ENCODE measurements at regions not wholly inside any gene's neighbourhood (a gene's known extent, or its start where the extent isn't known, plus 50 kb on each side); places are given as distances from the start of the nearest gene placed in this dataset.

DNA sequence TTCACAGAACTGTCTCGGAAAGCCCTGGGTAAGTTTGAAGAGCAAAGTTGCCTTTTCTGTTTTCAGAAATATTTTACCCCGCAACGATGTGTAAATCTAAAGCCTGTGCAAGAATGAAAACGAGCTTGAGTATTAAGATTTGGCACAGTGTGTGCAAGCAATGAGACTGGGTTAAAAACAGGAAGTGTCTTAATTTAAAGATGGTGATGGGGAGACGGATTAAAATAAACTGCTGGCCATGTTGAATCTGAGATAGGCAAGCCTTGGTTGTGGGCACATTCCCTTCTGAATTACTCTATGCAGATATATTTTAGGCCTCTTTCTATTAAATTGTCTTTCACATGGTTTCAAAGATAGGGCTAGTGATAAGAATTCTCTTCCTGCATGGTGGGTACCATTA, 294.2 kb upstream of the DMRT1 start:
- Histone ChIP-seq H3K9ac (ENCODE audit: low read depth in 1 of 2, low read length in 2 of 2) (no peak overlapping the region), H3K27me3 (ENCODE audit: control insufficient read depth in 1 of 2, insufficient read depth in 2 of 2, low read length in 2 of 2) (no peaks in the 10 kb centered on the region), H3K27ac (ENCODE audit: low read depth, low read length) (no peak overlapping the region), H3K4me3 (ENCODE audit: low read depth in 1 of 2, low read length in 2 of 2) (no peak overlapping the region), H3K36me3 (ENCODE audit: control insufficient read depth in 1 of 2, insufficient read depth in 2 of 2, low read length in 2 of 2) (peaks cover 0 to 3% of the 10 kb centered on the region in 2 donors), H3K4me1 (ENCODE audit: control insufficient read depth in 1 of 2, insufficient read depth in 2 of 2, low read length in 2 of 2) (peaks cover 23 to 38% of the 10 kb centered on the region in 2 donors), H3K9me3 (ENCODE audit: control insufficient read depth in 1 of 2, low read length in 2 of 2) (no peaks in the 10 kb centered on the region)

DNA sequence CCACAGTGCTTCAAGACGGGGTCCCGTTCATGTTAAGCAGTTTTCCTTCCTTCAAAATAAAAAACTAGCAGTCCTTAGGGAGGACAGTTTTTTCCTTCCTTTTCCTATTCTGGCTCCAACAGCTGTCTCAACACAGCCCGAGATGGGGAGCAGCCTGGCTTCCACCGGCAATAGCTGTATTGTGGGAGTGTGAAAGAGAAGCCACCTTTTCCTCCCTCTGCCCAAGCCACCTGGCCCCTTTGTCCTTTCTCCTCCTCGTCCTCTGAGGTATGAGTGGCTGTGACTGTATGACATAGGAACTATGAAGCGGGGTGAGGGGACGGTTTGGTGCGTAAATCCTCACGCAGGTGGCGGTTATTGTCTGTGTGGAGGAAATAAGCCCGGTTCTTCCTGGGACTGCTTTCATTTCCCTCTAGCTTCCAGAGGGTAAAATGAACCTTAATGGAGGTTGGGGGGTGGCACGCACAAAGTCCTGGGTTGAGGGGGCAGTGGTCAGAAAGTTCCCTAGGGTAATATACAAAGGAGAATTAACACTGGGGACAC, 292.0 kb upstream of the DMRT1 start:
- H3K4me1 ChIP-seq (ENCODE audit: control insufficient read depth in 1 of 2, insufficient read depth in 2 of 2, low read length in 2 of 2) = peaks cover 23 to 38% of the 10 kb centered on the region in 2 donors
- no peaks in the 10 kb centered on the region for H3K27me3 ChIP-seq (ENCODE audit: control insufficient read depth in 1 of 2, insufficient read depth in 2 of 2, low read length in 2 of 2)
- no peak overlapping the region for H3K4me3 ChIP-seq (ENCODE audit: low read depth in 1 of 2, low read length in 2 of 2)
- H3K9me3 ChIP-seq (ENCODE audit: control insufficient read depth in 1 of 2, low read length in 2 of 2) = no peaks in the 10 kb centered on the region
- peak overlapping the region in 1 of 2 donors; percentile 1 for H3K9ac ChIP-seq (ENCODE audit: low read depth in 1 of 2, low read length in 2 of 2)
- H3K27ac ChIP-seq (ENCODE audit: low read depth, low read length) = no peak overlapping the region
- H3K36me3 ChIP-seq (ENCODE audit: control insufficient read depth in 1 of 2, insufficient read depth in 2 of 2, low read length in 2 of 2) = peaks cover 0 to 3% of the 10 kb centered on the region in 2 donors

DNA sequence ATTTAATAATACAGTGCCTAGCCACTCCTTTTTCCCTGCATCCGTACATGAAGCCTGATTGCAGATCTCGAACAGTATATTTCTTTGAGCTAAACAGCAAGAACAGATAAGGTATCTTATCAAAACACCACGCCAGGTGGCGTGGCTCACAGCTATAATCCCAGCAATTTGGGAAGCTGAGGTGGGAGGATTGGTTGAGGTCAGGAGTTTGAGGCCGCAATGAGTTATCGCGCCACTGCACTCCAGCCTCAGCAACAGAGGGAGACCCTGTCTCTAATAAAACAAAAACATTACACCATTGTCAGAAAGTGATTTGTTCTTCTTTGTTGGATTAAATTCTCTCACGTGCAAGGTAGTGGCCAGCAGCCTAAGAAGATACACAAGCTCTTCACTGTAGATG, 291.2 kb upstream of the DMRT1 start:
- Histone ChIP-seq H3K27me3 (ENCODE audit: control insufficient read depth in 1 of 2, insufficient read depth in 2 of 2, low read length in 2 of 2) (no peaks in the 10 kb centered on the region), H3K9me3 (ENCODE audit: control insufficient read depth in 1 of 2, low read length in 2 of 2) (no peaks in the 10 kb centered on the region), H3K4me1 (ENCODE audit: control insufficient read depth in 1 of 2, insufficient read depth in 2 of 2, low read length in 2 of 2) (peaks cover 23 to 38% of the 10 kb centered on the region in 2 donors), H3K9ac (ENCODE audit: low read depth in 1 of 2, low read length in 2 of 2) (no peak overlapping the region), H3K36me3 (ENCODE audit: control insufficient read depth in 1 of 2, insufficient read depth in 2 of 2, low read length in 2 of 2) (peaks cover 0 to 3% of the 10 kb centered on the region in 2 donors), H3K4me3 (ENCODE audit: low read depth in 1 of 2, low read length in 2 of 2) (no peak overlapping the region), H3K27ac (ENCODE audit: low read depth, low read length) (no peak overlapping the region)

DNA sequence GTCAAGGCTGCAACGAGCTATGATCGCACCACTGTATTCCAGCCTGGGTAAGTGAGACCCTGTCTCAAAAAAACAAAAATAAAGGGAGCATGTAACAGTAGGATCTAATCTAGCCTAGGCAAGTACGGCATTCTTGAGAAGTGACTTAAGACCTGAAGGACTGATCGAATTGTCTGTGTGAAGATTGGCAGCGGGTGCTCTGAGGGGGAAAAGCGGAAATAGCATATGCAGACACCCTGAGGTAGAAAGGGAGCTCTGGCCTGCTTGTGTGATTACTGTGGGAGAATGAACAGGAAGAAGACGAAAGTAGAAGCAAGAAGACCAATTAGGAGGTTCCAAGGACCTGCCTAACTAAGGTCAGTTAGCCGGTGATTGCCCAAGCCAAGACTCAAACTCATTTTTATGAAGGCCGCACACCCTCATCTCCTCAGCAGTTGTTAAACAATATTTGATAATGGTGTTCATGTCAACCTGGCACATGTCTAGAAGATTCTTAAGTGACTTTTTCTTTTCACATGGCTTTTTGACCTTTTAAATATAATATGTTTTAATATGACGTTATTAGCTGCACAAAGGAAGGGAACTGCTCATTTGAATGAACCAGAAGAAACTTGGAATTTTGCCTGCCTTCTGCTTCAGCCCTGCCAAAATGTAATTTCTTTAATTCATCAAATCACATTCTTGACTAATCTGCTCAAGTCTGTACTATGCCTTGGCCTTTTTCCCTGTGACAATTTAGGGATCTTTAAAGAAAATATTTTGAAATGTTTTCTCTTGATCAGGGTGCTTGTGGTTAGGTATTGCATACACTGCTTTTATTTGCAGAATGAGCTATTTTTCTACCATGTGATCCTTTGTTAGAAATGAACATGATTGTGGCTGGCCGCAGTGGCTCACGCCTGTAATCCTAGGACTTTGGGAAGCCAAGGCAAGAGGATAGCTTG, 289.2 kb upstream of the DMRT1 start:
- no peaks in the 10 kb centered on the region for H3K9me3 ChIP-seq (ENCODE audit: control insufficient read depth in 1 of 2, low read length in 2 of 2)

DNA sequence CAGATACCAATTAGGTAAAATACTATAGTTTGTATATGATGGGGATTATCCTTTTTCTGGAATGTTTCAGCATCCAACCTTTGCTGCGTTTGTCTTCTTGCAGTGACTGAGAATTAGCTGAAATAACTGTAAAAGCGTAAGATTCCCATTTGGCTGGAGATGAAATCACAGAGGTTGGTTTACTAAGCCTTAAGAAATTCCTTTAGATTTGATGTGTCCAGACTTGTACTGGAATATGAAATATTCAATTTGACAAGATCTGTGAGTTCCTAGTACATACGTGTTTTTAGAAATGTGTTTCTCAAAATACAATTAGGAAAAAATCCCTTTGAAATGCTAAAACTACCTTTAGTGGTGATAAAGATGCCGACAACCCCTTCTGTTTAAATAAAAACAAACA, 286.0 kb upstream of the DMRT1 start:
- H3K36me3 ChIP-seq (ENCODE audit: control insufficient read depth in 1 of 2, insufficient read depth in 2 of 2, low read length in 2 of 2) = no peaks in the 10 kb centered on the region
- no peaks in the 10 kb centered on the region for H3K27me3 ChIP-seq (ENCODE audit: control insufficient read depth in 1 of 2, insufficient read depth in 2 of 2, low read length in 2 of 2)
- H3K4me1 ChIP-seq (ENCODE audit: control insufficient read depth in 1 of 2, insufficient read depth in 2 of 2, low read length in 2 of 2) = peaks cover 4 to 22% of the 10 kb centered on the region in 2 donors
- H3K4me3 ChIP-seq (ENCODE audit: low read depth in 1 of 2, low read length in 2 of 2) = no peak overlapping the region
- H3K9ac ChIP-seq (ENCODE audit: low read depth in 1 of 2, low read length in 2 of 2) = no peak overlapping the region
- no peaks in the 10 kb centered on the region for H3K9me3 ChIP-seq (ENCODE audit: control insufficient read depth in 1 of 2, low read length in 2 of 2)
- H3K27ac ChIP-seq (ENCODE audit: low read depth, low read length) = no peak overlapping the region

More for the DNA sequence above, 289.2 kb upstream of the DMRT1 start:
- Histone ChIP-seq H3K36me3 (ENCODE audit: control insufficient read depth in 1 of 2, insufficient read depth in 2 of 2, low read length in 2 of 2) (peaks cover 0 to 3% of the 10 kb centered on the region in 2 donors), H3K9ac (ENCODE audit: low read depth in 1 of 2, low read length in 2 of 2) (no peak overlapping the region), H3K27ac (ENCODE audit: low read depth, low read length) (no peak overlapping the region), H3K4me1 (ENCODE audit: control insufficient read depth in 1 of 2, insufficient read depth in 2 of 2, low read length in 2 of 2) (peaks cover 15 to 40% of the 10 kb centered on the region in 2 donors), H3K4me3 (ENCODE audit: low read depth in 1 of 2, low read length in 2 of 2) (no peak overlapping the region), H3K27me3 (ENCODE audit: control insufficient read depth in 1 of 2, insufficient read depth in 2 of 2, low read length in 2 of 2) (no peaks in the 10 kb centered on the region)

DNA sequence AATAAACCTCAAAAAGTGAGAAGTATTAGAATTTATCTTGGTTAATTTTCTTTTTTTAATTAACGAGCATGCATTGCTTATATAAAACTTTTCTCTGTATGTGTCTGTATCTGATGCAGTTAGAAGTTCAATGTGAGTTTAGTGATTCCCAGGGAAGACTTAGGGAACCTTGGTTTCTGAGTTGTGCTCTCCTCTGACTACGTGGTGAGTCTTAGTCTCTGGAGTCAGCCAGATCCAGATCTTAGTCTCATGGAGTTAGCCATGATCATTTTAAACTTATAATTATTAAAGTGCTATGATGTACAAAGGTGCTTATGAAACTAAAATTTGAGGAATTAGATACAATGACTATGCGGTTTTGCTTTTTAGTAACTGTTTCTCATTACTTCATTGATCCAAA, 285.3 kb upstream of the DMRT1 start:
- no peak overlapping the region for H3K27ac ChIP-seq (ENCODE audit: low read depth, low read length)
- H3K27me3 ChIP-seq (ENCODE audit: control insufficient read depth in 1 of 2, insufficient read depth in 2 of 2, low read length in 2 of 2) = no peaks in the 10 kb centered on the region
- H3K36me3 ChIP-seq (ENCODE audit: control insufficient read depth in 1 of 2, insufficient read depth in 2 of 2, low read length in 2 of 2) = no peaks in the 10 kb centered on the region

DNA sequence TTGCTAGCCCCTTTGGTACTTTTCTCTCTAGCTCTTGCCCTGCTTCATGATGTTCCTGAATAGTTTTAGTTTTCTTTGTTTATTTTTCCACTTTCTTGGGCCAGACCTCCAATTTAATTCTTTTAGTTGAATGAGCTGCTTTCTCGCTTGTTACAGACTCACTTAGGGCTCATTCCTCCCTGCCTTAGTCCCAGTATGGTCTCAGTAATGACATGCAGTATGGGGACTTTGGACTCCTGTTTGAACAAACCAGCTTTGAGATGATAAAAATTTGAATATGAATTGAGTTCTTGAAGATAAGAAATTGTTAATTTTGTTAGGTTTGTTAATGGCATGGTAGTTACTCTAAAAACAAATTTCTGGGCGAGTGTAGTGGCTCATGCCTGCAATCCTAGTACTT, 284.8 kb upstream of the DMRT1 start:
- Histone ChIP-seq H3K27ac (ENCODE audit: low read depth, low read length) (no peak overlapping the region), H3K36me3 (ENCODE audit: control insufficient read depth in 1 of 2, insufficient read depth in 2 of 2, low read length in 2 of 2) (no peaks in the 10 kb centered on the region), H3K27me3 (ENCODE audit: control insufficient read depth in 1 of 2, insufficient read depth in 2 of 2, low read length in 2 of 2) (no peaks in the 10 kb centered on the region), H3K9ac (ENCODE audit: low read depth in 1 of 2, low read length in 2 of 2) (no peak overlapping the region), H3K4me3 (ENCODE audit: low read depth in 1 of 2, low read length in 2 of 2) (no peak overlapping the region), H3K9me3 (ENCODE audit: control insufficient read depth in 1 of 2, low read length in 2 of 2) (no peaks in the 10 kb centered on the region), H3K4me1 (ENCODE audit: control insufficient read depth in 1 of 2, insufficient read depth in 2 of 2, low read length in 2 of 2) (peaks cover 4 to 18% of the 10 kb centered on the region in 2 donors)

More for the DNA sequence above, 285.3 kb upstream of the DMRT1 start:
- Histone ChIP-seq H3K4me1 (ENCODE audit: control insufficient read depth in 1 of 2, insufficient read depth in 2 of 2, low read length in 2 of 2) (peaks cover 4 to 18% of the 10 kb centered on the region in 2 donors), H3K9me3 (ENCODE audit: control insufficient read depth in 1 of 2, low read length in 2 of 2) (no peaks in the 10 kb centered on the region), H3K9ac (ENCODE audit: low read depth in 1 of 2, low read length in 2 of 2) (no peak overlapping the region), H3K4me3 (ENCODE audit: low read depth in 1 of 2, low read length in 2 of 2) (no peak overlapping the region)

DNA sequence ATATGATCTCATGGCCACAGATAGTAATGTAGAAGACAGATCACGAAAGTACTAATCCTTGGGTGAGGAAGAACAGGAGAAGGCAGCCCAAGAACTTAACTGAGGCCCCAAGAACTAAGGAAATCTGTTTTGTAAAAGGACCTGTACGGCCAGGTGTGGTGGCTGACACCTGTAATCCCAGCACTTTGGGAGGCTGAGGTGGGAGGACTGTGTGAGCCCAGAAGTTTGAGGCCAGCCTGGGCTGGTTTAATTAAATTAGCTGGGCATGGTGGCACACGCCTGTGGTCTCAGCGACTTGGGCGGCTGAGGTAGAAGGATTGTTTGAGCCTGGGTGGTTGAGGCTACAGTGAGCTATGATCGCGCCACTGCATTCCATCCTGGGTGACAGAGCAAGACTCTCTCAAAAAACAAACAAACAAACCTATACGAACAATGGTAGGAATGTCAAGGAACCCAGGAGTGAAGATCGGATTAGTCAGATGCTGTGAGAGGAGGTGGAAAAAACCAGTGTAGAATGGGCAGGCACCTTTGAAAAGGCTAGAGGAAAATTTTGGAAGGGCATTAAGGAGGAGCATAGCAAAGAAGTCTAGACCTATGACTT, 283.8 kb upstream of the DMRT1 start:
- H3K27me3 ChIP-seq (ENCODE audit: control insufficient read depth in 1 of 2, insufficient read depth in 2 of 2, low read length in 2 of 2) = no peaks in the 10 kb centered on the region
- H3K9me3 ChIP-seq (ENCODE audit: control insufficient read depth in 1 of 2, low read length in 2 of 2) = no peaks in the 10 kb centered on the region
- no peak overlapping the region for H3K27ac ChIP-seq (ENCODE audit: low read depth, low read length)
- H3K9ac ChIP-seq (ENCODE audit: low read depth in 1 of 2, low read length in 2 of 2) = no peak overlapping the region
- H3K36me3 ChIP-seq (ENCODE audit: control insufficient read depth in 1 of 2, insufficient read depth in 2 of 2, low read length in 2 of 2) = no peaks in the 10 kb centered on the region
- peaks cover 4 to 14% of the 10 kb centered on the region in 2 donors for H3K4me1 ChIP-seq (ENCODE audit: control insufficient read depth in 1 of 2, insufficient read depth in 2 of 2, low read length in 2 of 2)
- no peak overlapping the region for H3K4me3 ChIP-seq (ENCODE audit: low read depth in 1 of 2, low read length in 2 of 2)

DNA sequence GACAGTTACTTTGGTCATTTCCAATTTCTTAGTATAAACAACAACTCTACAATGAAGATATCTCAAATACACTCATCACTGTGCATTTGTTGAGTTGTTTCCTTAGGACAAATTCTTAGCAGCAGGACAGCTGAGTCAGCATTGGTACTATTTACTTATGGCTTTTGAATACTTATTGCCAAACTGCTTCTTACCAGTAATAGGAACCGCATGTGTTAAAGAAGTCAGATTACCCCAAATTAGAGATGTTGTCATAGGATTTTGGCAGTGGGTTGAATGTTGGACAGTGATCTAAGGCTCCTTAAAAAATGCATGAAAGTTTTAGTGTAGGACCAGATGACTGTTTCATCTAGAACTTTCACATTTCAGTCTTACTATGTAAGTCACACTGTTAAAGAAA, 280.1 kb upstream of the DMRT1 start:
- no peak overlapping the region for H3K9ac ChIP-seq (ENCODE audit: low read depth in 1 of 2, low read length in 2 of 2)
- H3K9me3 ChIP-seq (ENCODE audit: control insufficient read depth in 1 of 2, low read length in 2 of 2) = peaks cover 0 to 2% of the 10 kb centered on the region in 2 donors
- peaks cover 0 to 3% of the 10 kb centered on the region in 2 donors for H3K36me3 ChIP-seq (ENCODE audit: control insufficient read depth in 1 of 2, insufficient read depth in 2 of 2, low read length in 2 of 2)
- no peak overlapping the region for H3K4me3 ChIP-seq (ENCODE audit: low read depth in 1 of 2, low read length in 2 of 2)
- no peak overlapping the region for H3K27ac ChIP-seq (ENCODE audit: low read depth, low read length)
- no peaks in the 10 kb centered on the region for H3K27me3 ChIP-seq (ENCODE audit: control insufficient read depth in 1 of 2, insufficient read depth in 2 of 2, low read length in 2 of 2)
- H3K4me1 ChIP-seq (ENCODE audit: control insufficient read depth in 1 of 2, insufficient read depth in 2 of 2, low read length in 2 of 2) = peaks cover 3 to 4% of the 10 kb centered on the region in 2 donors

DNA sequence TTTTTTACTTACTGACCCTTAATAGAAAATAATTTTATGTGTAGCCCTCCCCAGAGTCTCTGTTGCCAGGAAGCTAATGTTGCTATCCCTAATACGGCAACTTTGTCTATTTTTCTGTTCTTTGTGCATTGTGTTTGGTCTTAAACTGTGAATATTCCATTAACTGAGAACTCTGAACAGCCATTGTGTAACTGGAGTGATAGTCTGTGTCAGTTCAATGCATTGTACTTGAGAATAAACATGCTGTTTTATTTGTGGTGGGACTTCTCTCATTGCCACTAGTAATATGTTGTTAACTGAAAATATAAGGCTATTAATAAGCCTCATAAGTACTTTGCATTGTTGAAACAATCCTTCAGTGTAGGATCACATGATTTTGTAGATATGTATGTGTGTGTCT, 278.3 kb upstream of the DMRT1 start:
- Histone ChIP-seq H3K4me3 (ENCODE audit: low read depth in 1 of 2, low read length in 2 of 2) (no peak overlapping the region), H3K9me3 (ENCODE audit: control insufficient read depth in 1 of 2, low read length in 2 of 2) (peaks cover 2 to 3% of the 10 kb centered on the region in 2 donors)

More for the DNA sequence above, 278.3 kb upstream of the DMRT1 start:
- no peaks in the 10 kb centered on the region for H3K27me3 ChIP-seq (ENCODE audit: control insufficient read depth in 1 of 2, insufficient read depth in 2 of 2, low read length in 2 of 2)
- H3K36me3 ChIP-seq (ENCODE audit: control insufficient read depth in 1 of 2, insufficient read depth in 2 of 2, low read length in 2 of 2) = peaks cover 0 to 3% of the 10 kb centered on the region in 2 donors
- H3K4me1 ChIP-seq (ENCODE audit: control insufficient read depth in 1 of 2, insufficient read depth in 2 of 2, low read length in 2 of 2) = peaks cover 10 to 12% of the 10 kb centered on the region in 2 donors
- H3K9ac ChIP-seq (ENCODE audit: low read depth in 1 of 2, low read length in 2 of 2) = no peak overlapping the region
- H3K27ac ChIP-seq (ENCODE audit: low read depth, low read length) = no peak overlapping the region

Data from duodenal mucosa (tissue), 2 donors.